Adrenal gland (tissue), 9 donors: ENCODE measurements at regions not wholly inside any gene's neighbourhood (a gene's known extent, or its start where the extent isn't known, plus 50 kb on each side); places are given as distances from the start of the nearest gene placed in this dataset.

Experiments used
- DNase-seq, 7 donors: peaks; one replicate each; pipeline ENCODE4 v3.0.0-alpha.2; 2019 to 2020
- H3K27ac ChIP-seq, 5 donors: fragments of 200-600 bp; sonication (generic) in 4 of 5; 1 replicate in 3 of 5; 2 replicates in 2 of 5; pipeline versions ENCODE4 v1.5.1 to v1.8.0; 2016 to 2020; ENCODE audit warnings: mild to moderate bottlenecking in 1 of 5
- H3K27me3 ChIP-seq: fragments of 200-600 bp; 2 replicates; pipeline ENCODE4 v1.8.0; 2021
- H3K36me3 ChIP-seq, 2 donors: fragments of 200-600 bp; replicated peaks in 1 of 2; 1 replicate in 1 of 2; 2 replicates in 1 of 2; pipeline versions ENCODE4 v1.5.1 to v1.8.0; 2018 to 2022
- H3K4me1 ChIP-seq, 2 donors: fragments of 200-600 bp; replicated peaks in 1 of 2; 1 replicate in 1 of 2; 2 replicates in 1 of 2; pipeline versions ENCODE4 v1.5.1 to v1.8.0; 2018 to 2021
- H3K4me3 ChIP-seq, 4 donors: fragments of 200-600 bp; sonication (generic) in 3 of 4; one replicate each; pipeline ENCODE4 v1.5.1; 2016 to 2018
- H3K9me3 ChIP-seq, 3 donors: fragments of 200-600 bp; sonication (generic) in 1 of 3; replicated peaks in 1 of 3; 1 replicate in 2 of 3; 2 replicates in 1 of 3; pipeline versions ENCODE4 v1.5.1 to v1.8.0; 2016 to 2021
- CTCF ChIP-seq, 6 experiments: fragments of 450-650 bp in 4 of 6; fragments of 200-600 bp in 2 of 6; sonication (generic) in 1 of 6; IDR thresholded peaks; 1 replicate in 5 of 6; 2 replicates in 1 of 6; pipeline versions ENCODE4 v1.5.1 to v1.8.0; 2016 to 2021; ENCODE audit warnings: antibody characterized with exemption in 6 of 6, mild to moderate bottlenecking in 2 of 6, moderate library complexity in 1 of 6
- POLR2A ChIP-seq, 2 donors: fragments of 450-650 bp; IDR thresholded peaks; one replicate each; pipeline ENCODE4 v1.6.1; 2017; ENCODE audit warnings: antibody characterized with exemption in 2 of 2, mild to moderate bottlenecking in 2 of 2, moderate library complexity in 1 of 2
- WGBS, 4 donors: extraction: QIAGEN DNeasy Blood & Tissue Kit in 2 of 4; methylation state at CpG; one replicate each; pipeline versions ENCODE4 v1.1.5 to v1.1.7; 2013 to 2017; 5-methylcytosine and 5-hydroxymethylcytosine counted together
- intact Hi-C, 2 donors: fragments of 100-400 bp; cut with DNase I; formaldehyde crosslinking; loops; one replicate each; pipeline versions ENCODE4 v1.14.1 to v1.15.0; 2022 to 2023
- donor health status: healthy with polysubstance abuse.
- donor health status: Bipolar disorder and iron deficiency.
- donor health status: DM: yes; HTN: yes; CAD: no.
- donor health status: DM: no; HTN: no; CAD: no.
- donor health status: DM: no; HTN: no; CAD: no.

DNA sequence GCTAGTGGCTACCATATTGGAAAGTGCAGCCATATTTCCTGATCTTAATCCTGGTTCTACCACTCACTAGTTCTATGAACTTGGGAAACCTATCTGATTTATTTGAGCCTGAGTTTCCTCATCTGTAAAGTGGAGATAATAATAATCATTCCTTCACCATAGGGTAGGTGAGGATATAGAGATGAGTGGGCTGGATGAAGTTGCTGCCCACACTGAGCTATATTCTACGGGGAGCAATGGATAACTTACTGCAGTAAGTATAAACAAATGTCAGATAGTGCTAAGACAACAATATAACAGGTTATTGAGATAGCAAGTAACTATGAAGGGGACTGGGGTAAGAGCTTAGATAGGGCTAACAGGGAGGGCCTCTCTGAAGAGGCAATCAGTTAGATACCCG is 251.5 kb upstream of the ADAMTS9 start:
- TF ChIP-seq POLR2A (IDR thresholded peaks at IDR 0.05) = no peak
- TF ChIP-seq CTCF (IDR thresholded peaks at IDR 0.05) = no peak
- DNase-seq = no peak
- Histone ChIP-seq H3K4me1 (peaks cover 0 to 3% of the 10 kb centered on the region in 2 donors), H3K27ac (no peak overlapping the region), H3K9me3 (no peaks in the 10 kb centered on the region), H3K4me3 (no peak overlapping the region), H3K36me3 (no peaks in the 10 kb centered on the region), H3K27me3 (no peaks in the 10 kb centered on the region)
- intact Hi-C loops = no loop called here
- 46 to 71% (median 69%) methylated on average over 2 of the region's 2 CpGs for WGBS, 4 donors

GRCh38 chr3:64936556-64936955 is 248.8 kb upstream of the ADAMTS9 start:
- Histone ChIP-seq H3K4me1 (peaks cover 0 to 3% of the 10 kb centered on the region in 2 donors), H3K27me3 (no peaks in the 10 kb centered on the region), H3K36me3 (no peaks in the 10 kb centered on the region), H3K4me3 (no peak overlapping the region), H3K9me3 (peaks cover 0 to 9% (median 0%) of the 10 kb centered on the region in 3 donors), H3K27ac (no peak overlapping the region)
- WGBS, 4 donors = 76 to 87% (median 79%) methylated on average over 1 of the region's 1 CpG
- TF ChIP-seq POLR2A (IDR thresholded peaks at IDR 0.05) = no peak
- TF ChIP-seq CTCF (IDR thresholded peaks at IDR 0.05) = no peak
- DNase-seq = no peak
- intact Hi-C loops = no loop called here

GRCh38 chr3:64935971-64936370 is 248.2 kb upstream of the ADAMTS9 start:
- Histone ChIP-seq H3K4me3 (no peak overlapping the region), H3K27ac (peak overlapping the region in 1 of 5 donors; percentile 14), H3K27me3 (no peaks in the 10 kb centered on the region), H3K36me3 (no peaks in the 10 kb centered on the region), H3K9me3 (peaks cover 0 to 9% (median 0%) of the 10 kb centered on the region in 3 donors), H3K4me1 (peaks cover 0 to 3% of the 10 kb centered on the region in 2 donors)
- 24 to 38% (median 27%) methylated on average over 2 of the region's 2 CpGs for WGBS, 4 donors
- intact Hi-C loops = no loop called here
- no peak for DNase-seq
- TF ChIP-seq CTCF (IDR thresholded peaks at IDR 0.05) = no peak
- TF ChIP-seq POLR2A (IDR thresholded peaks at IDR 0.05) = no peak

DNA sequence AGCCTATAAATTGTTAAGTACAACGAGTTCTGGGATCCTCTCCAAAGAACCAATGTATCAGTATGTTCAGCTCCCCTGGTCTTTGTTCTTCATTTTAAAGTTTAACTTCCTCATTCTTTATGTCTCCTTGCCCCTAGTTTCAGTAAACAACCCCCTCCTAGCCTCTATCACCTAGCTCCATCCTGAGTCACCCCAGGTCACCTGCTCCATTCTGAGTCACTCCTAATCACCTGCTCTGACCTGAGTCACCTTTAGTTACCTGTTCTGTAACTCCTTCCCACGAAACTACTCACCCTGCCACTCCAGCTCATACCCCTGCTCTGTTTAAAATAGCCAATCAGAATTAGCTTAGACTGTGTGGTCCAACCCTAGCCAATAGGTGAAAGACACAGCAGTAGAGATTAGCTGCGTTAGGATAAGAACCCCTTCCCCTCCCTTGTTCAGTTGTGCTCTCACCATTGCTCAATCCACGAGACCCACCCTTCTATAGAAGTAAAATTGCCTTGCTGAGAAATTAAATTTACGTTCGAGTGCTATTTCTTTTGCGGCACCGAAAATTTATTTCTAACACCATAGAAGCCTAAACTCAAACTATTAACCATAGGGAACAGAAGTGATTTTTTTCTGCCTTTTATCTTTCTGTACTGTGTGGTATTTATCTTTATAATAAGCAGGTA is 245.0 kb upstream of the ADAMTS9 start:
- 81 to 92% (median 86%) methylated on average over 7 to 8 of the region's 8 CpGs for WGBS, 4 donors
- peaks cover 0 to 3% of the 10 kb centered on the region in 2 donors for H3K4me1 ChIP-seq
- no peaks in the 10 kb centered on the region for H3K36me3 ChIP-seq
- no peak overlapping the region for H3K27ac ChIP-seq
- H3K9me3 ChIP-seq = peaks cover 0 to 9% (median 0%) of the 10 kb centered on the region in 3 donors
- intact Hi-C loops = no loop called here
- DNase-seq = no peak
- no peaks in the 10 kb centered on the region for H3K27me3 ChIP-seq
- no peak overlapping the region for H3K4me3 ChIP-seq
- TF ChIP-seq CTCF (IDR thresholded peaks at IDR 0.05) (no peak), POLR2A (IDR thresholded peaks at IDR 0.05) (no peak)
